Activated naive CD4-positive, alpha-beta T cell treated with anti-CD3 and anti-CD28 coated beads, Interleukin-2, amount 50 U/mL, for 72 hours (primary cell): ENCODE measurements at regions not wholly inside any gene's neighbourhood (a gene's known extent, or its start where the extent isn't known, plus 50 kb on each side); places are given as distances from the start of the nearest gene placed in this dataset.

Source experiments
- ATAC-seq, 2 donors: fragments of 150-1000 bp; cut with Tn5 transposase; 2 replicates each; pipeline ENCODE4 v1.10.0; 2021; ENCODE audit warnings: mild to moderate bottlenecking in 2 of 2, moderate library complexity in 2 of 2
- DNase-seq, 2 donors: peaks; one replicate each; pipeline ENCODE4 v3.0.0; 2021 to 2022; ENCODE audit warnings: low spot score in 2 of 2
- H3K27ac Mint-ChIP-seq, 2 donors: one replicate each; pipeline ENCODE4 v1.8.0; 2022; ENCODE audit warnings: mild to moderate bottlenecking in 2 of 2, mixed read lengths in 2 of 2
- H3K36me3 Mint-ChIP-seq, 2 donors: one replicate each; pipeline ENCODE4 v1.8.0; 2022; ENCODE audit warnings: mixed read lengths in 2 of 2
- H3K9me3 Mint-ChIP-seq, 2 donors: one replicate each; pipeline ENCODE4 v1.8.0; 2022; ENCODE audit warnings: mixed read lengths in 2 of 2

GRCh38 chr6:152879681-152880080 is 103.2 kb downstream of the FBXO5 start:
- no peak for DNase-seq
- Mint-ChIP-seq H3K9me3 (peaks cover 10 to 27% of the 10 kb centered on the region in 2 donors), H3K36me3 (peaks cover 0 to 27% of the 10 kb centered on the region in 2 donors), H3K27ac (no peak overlapping the region)
- no peak for ATAC-seq

- DNase-seq, result no peak
- Mint-ChIP-seq H3K27ac (no peak overlapping the region), H3K36me3 (no peaks in the 10 kb centered on the region), H3K9me3 (no peaks in the 10 kb centered on the region)
- ATAC-seq, result no peak
These were observed 89.7 kb downstream of the FBXO5 start for GRCh38 chr6:152893187-152893586.

GRCh38 chr6:152896923-152897322 is 85.9 kb downstream of the FBXO5 start:
- Mint-ChIP-seq H3K27ac (no peak overlapping the region), H3K36me3 (no peaks in the 10 kb centered on the region), H3K9me3 (no peaks in the 10 kb centered on the region)
- DNase-seq (no peak), ATAC-seq (no peak)

- ATAC-seq, result peak; percentile 67 to 91
These were observed 84.9 kb downstream of the FBXO5 start for GRCh38 chr6:152897807-152898399.

GRCh38 chr6:152904678-152905077 is 78.2 kb downstream of the FBXO5 start:
- ATAC-seq (no peak), DNase-seq (no peak)
- Mint-ChIP-seq H3K27ac (no peak overlapping the region), H3K9me3 (no peaks in the 10 kb centered on the region), H3K36me3 (no peaks in the 10 kb centered on the region)

More at GRCh38 chr6:152897807-152898399, 84.9 kb downstream of the FBXO5 start:
- H3K36me3 Mint-ChIP-seq, result no peaks in the 10 kb centered on the region
- H3K9me3 Mint-ChIP-seq, result no peaks in the 10 kb centered on the region
- no peak overlapping the region for H3K27ac Mint-ChIP-seq
- DNase-seq, result peak; percentile 60 to 80

- H3K9me3 Mint-ChIP-seq, result no peaks in the 10 kb centered on the region
- ATAC-seq, result no peak
- DNase-seq, result no peak
- H3K27ac Mint-ChIP-seq, result no peak overlapping the region
- H3K36me3 Mint-ChIP-seq, result no peaks in the 10 kb centered on the region
These were observed 77.1 kb downstream of the FBXO5 start for GRCh38 chr6:152905551-152906299.

GRCh38 chr6:152909241-152909640 is 73.6 kb downstream of the FBXO5 start:
- peaks cover 0 to 9% of the 10 kb centered on the region in 2 donors for H3K36me3 Mint-ChIP-seq
- H3K27ac Mint-ChIP-seq, result no peak overlapping the region
- ATAC-seq (no peak), DNase-seq (no peak)
- peaks cover 6 to 9% of the 10 kb centered on the region in 2 donors for H3K9me3 Mint-ChIP-seq

- Mint-ChIP-seq H3K9me3 (peaks cover 9 to 11% of the 10 kb centered on the region in 2 donors), H3K36me3 (peaks cover 0 to 16% of the 10 kb centered on the region in 2 donors), H3K27ac (no peak overlapping the region)
- DNase-seq (no peak), ATAC-seq (no peak)
These were observed 66.8 kb downstream of the FBXO5 start for GRCh38 chr6:152916035-152916434.

- ATAC-seq (no peak), DNase-seq (no peak)
- H3K36me3 Mint-ChIP-seq, result peaks cover 0 to 9% of the 10 kb centered on the region in 2 donors
- H3K27ac Mint-ChIP-seq, result no peak overlapping the region
- peaks cover 0 to 6% of the 10 kb centered on the region in 2 donors for H3K9me3 Mint-ChIP-seq
These were observed 63.9 kb downstream of the FBXO5 start for GRCh38 chr6:152918991-152919390.

GRCh38 chr6:152920016-152920415 is 62.8 kb downstream of the FBXO5 start:
- no peaks in the 10 kb centered on the region for H3K9me3 Mint-ChIP-seq
- no peak for DNase-seq
- ATAC-seq, result no peak
- H3K27ac Mint-ChIP-seq, result no peak overlapping the region
- no peaks in the 10 kb centered on the region for H3K36me3 Mint-ChIP-seq
